A549 (cell line): ENCODE measurements at regions not wholly inside any gene's neighbourhood (a gene's known extent, or its start where the extent isn't known, plus 50 kb on each side); places are given as distances from the start of the nearest gene placed in this dataset.

Experiments
- CHD2 ChIP-seq: fragments of 150-350 bp; IDR thresholded peaks from 2 replicates; pipeline ENCODE4 v1.6.1; 2014; ENCODE audit warnings: low read length; ENCODE audit not compliant: partially characterized antibody
- CHD4 ChIP-seq: fragments of 200-600 bp; sonication (generic); IDR thresholded peaks from 2 replicates; pipeline ENCODE4 v1.6.1; 2016; ENCODE audit warnings: antibody characterized with exemption, mild to moderate bottlenecking, borderline replicate concordance
- EP300 ChIP-seq, 2 experiments: fragments of >200 bp; sonication (Bioruptor Twin); formaldehyde crosslinking; IDR thresholded peaks; 2 replicates in 1 of 2; 3 replicates in 1 of 2; pipeline ENCODE4 v1.6.1; 2016 to 2017
- HOXB5 ChIP-seq: fragments of 250-450 bp; sonication (Bioruptor Pico); IDR thresholded peaks from 2 replicates; pipeline ENCODE4 v1.5.0; 2020; ENCODE audit warnings: mild to moderate bottlenecking, moderate library complexity
- KDM1A ChIP-seq: fragments of 200-600 bp; sonication (generic); IDR thresholded peaks from 2 replicates; pipeline ENCODE4 v1.6.1; 2016; ENCODE audit warnings: low read depth, mild to moderate bottlenecking
- MAZ ChIP-seq: fragments of 150-350 bp; IDR thresholded peaks from 2 replicates; pipeline ENCODE4 v1.6.1; 2014; ENCODE audit warnings: antibody characterized with exemption, low read depth, low read length, borderline replicate concordance
- POLR2A ChIP-seq: IDR thresholded peaks from 2 replicates; pipeline ENCODE4 v1.6.1; 2012; ENCODE audit warnings: mild to moderate bottlenecking, low read length
- RCOR1 ChIP-seq: fragments of 150-350 bp; IDR thresholded peaks from 2 replicates; pipeline ENCODE4 v1.6.1; 2014; ENCODE audit warnings: antibody characterized with exemption, low read length, low read depth
- RFX5 ChIP-seq: fragments of 450-650 bp; IDR thresholded peaks from 2 replicates; pipeline ENCODE4 v1.7.1; 2014; ENCODE audit warnings: antibody characterized with exemption, mild to moderate bottlenecking, moderate library complexity
- TP53 ChIP-seq: fragments of 250-450 bp; sonication (Bioruptor Pico); IDR thresholded peaks from 2 replicates; pipeline ENCODE4 v1.5.0; 2021; ENCODE audit warnings: mild to moderate bottlenecking, moderate library complexity
- ZC3H11A ChIP-seq: fragments of 450-650 bp; IDR thresholded peaks from 2 replicates; pipeline ENCODE4 v1.6.1; 2014; ENCODE audit warnings: antibody characterized with exemption, mild to moderate bottlenecking
- TF ChIP-seq, protein P1 (sequence below): IDR thresholded peaks from 2 replicates; pipeline ENCODE4 v1.6.1; 2012
- TF ChIP-seq, protein P2 (sequence below): fragments of >200 bp; sonication (Bioruptor Twin); formaldehyde crosslinking; IDR thresholded peaks from 3 replicates; pipeline ENCODE4 v1.5.1; 2016
- TF ChIP-seq, protein P3 (sequence below): fragments of 450-650 bp; IDR thresholded peaks from 2 replicates; pipeline ENCODE4 v1.6.1; 2014; ENCODE audit warnings: antibody characterized with exemption

DNA sequence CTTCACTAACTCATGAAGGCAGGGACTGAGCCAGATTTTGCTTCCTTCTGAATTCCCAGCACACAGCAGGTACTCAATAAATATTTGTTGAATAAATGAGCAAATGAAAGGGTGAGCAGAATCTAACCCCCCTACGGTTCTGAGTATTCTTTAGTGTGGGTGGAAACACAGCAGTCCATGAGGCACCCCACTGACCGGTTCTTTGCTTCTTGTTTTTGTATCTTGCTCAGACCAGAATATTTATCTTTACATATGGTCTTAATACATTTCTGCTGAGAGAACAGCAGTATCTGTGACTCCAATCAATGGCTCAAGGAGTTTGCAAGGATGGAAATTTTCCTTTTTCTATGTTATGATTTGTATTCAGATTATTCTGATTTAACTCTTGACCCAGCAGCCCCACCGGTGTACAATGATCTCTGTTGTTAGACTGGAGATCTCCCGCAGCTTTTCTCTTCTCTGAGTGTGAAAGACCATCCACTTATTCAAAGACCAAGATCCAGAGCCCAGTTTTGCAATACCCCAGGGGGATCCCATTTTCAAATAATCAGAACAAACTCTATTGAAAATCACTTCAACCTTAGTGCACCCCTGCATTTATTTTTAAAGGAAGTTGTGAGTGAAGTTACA lies 506.5 kb upstream of the TNP1 start:
- TF ChIP-seq, protein P1, sequence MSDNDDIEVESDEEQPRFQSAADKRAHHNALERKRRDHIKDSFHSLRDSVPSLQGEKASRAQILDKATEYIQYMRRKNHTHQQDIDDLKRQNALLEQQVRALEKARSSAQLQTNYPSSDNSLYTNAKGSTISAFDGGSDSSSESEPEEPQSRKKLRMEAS: no peak
- TF ChIP-seq RFX5 (no peak), EP300 (IDR thresholded peaks at IDR 0.05) (no peak), POLR2A (no peak), RCOR1 (no peak), HOXB5 (CRISPR knock-in tag) (no peak), MAZ (no peak), KDM1A (no peak), CHD4 (no peak), TP53 (CRISPR knock-in tag) (no peak), ZC3H11A (no peak), CHD2 (no peak)
- TF ChIP-seq, protein P2, sequence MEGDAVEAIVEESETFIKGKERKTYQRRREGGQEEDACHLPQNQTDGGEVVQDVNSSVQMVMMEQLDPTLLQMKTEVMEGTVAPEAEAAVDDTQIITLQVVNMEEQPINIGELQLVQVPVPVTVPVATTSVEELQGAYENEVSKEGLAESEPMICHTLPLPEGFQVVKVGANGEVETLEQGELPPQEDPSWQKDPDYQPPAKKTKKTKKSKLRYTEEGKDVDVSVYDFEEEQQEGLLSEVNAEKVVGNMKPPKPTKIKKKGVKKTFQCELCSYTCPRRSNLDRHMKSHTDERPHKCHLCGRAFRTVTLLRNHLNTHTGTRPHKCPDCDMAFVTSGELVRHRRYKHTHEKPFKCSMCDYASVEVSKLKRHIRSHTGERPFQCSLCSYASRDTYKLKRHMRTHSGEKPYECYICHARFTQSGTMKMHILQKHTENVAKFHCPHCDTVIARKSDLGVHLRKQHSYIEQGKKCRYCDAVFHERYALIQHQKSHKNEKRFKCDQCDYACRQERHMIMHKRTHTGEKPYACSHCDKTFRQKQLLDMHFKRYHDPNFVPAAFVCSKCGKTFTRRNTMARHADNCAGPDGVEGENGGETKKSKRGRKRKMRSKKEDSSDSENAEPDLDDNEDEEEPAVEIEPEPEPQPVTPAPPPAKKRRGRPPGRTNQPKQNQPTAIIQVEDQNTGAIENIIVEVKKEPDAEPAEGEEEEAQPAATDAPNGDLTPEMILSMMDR: no peak
- TF ChIP-seq, protein P3, sequence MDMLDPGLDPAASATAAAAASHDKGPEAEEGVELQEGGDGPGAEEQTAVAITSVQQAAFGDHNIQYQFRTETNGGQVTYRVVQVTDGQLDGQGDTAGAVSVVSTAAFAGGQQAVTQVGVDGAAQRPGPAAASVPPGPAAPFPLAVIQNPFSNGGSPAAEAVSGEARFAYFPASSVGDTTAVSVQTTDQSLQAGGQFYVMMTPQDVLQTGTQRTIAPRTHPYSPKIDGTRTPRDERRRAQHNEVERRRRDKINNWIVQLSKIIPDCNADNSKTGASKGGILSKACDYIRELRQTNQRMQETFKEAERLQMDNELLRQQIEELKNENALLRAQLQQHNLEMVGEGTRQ: no peak
